Liver (tissue), 8 donors: ENCODE measurements at regions not wholly inside any gene's neighbourhood (a gene's known extent, or its start where the extent isn't known, plus 50 kb on each side); places are given as distances from the start of the nearest gene placed in this dataset.

Experiments used
- DNase-seq: peaks from one replicate; pipeline ENCODE4 v3.0.0-alpha.2; 2017; ENCODE audit warnings: low spot score
- H3K27ac ChIP-seq, 2 donors: one replicate each; pipeline ENCODE4 v1.7.0; 2013; ENCODE audit warnings: inconsistent platforms in 2 of 2, low read length in 2 of 2, control low read depth in 1 of 2, low read depth in 1 of 2, mild to moderate bottlenecking in 1 of 2
- H3K27me3 ChIP-seq, 4 donors: one replicate each; pipeline versions ENCODE4 v1.6.1 to v1.7.0; 2013; ENCODE audit warnings: low read length in 3 of 4, inconsistent platforms in 1 of 4, mild to moderate bottlenecking in 1 of 4, moderate library complexity in 1 of 4; ENCODE audit not compliant: control insufficient read depth in 4 of 4, insufficient read depth in 4 of 4
- H3K36me3 ChIP-seq, 4 donors: one replicate each; pipeline versions ENCODE4 v1.6.1 to v1.7.0; 2013; ENCODE audit warnings: low read length in 3 of 4, mild to moderate bottlenecking in 3 of 4, low read depth in 1 of 4, moderate library complexity in 1 of 4; ENCODE audit not compliant: control insufficient read depth in 4 of 4, insufficient read depth in 3 of 4
- H3K4me1 ChIP-seq, 4 donors: one replicate each; pipeline versions ENCODE4 v1.6.1 to v1.7.0; 2013; ENCODE audit warnings: low read length in 3 of 4, mild to moderate bottlenecking in 3 of 4, moderate library complexity in 1 of 4; ENCODE audit not compliant: control insufficient read depth in 4 of 4, insufficient read depth in 4 of 4
- H3K4me3 ChIP-seq, 3 donors: one replicate each; pipeline versions ENCODE4 v1.6.1 to v1.7.0; 2013; ENCODE audit warnings: low read length in 3 of 3, control low read depth in 1 of 3, low read depth in 1 of 3, mild to moderate bottlenecking in 1 of 3
- H3K9ac ChIP-seq, 2 donors: one replicate each; pipeline ENCODE4 v1.7.0; 2013; ENCODE audit warnings: low read length in 2 of 2, mild to moderate bottlenecking in 2 of 2, moderate library complexity in 2 of 2, control low read depth in 1 of 2, low read depth in 1 of 2
- H3K9me3 ChIP-seq, 4 donors: one replicate each; pipeline versions ENCODE4 v1.6.1 to v1.7.0; 2013; ENCODE audit warnings: low read length in 3 of 4; ENCODE audit not compliant: control insufficient read depth in 4 of 4
- EGR1 ChIP-seq, 2 donors: IDR thresholded peaks; 2 replicates each; pipeline ENCODE4 v1.6.1; 2016 to 2018; ENCODE audit warnings: antibody characterized with exemption in 2 of 2, low read depth in 2 of 2
- FOXA1 ChIP-seq: IDR thresholded peaks from 2 replicates; pipeline ENCODE4 v1.6.1; 2016; ENCODE audit warnings: antibody characterized with exemption
- FOXA2 ChIP-seq: IDR thresholded peaks from 2 replicates; pipeline ENCODE4 v1.6.1; 2016; ENCODE audit warnings: antibody characterized with exemption
- GABPA ChIP-seq, 2 donors: IDR thresholded peaks in 1 of 2; conservative IDR thresholded peaks in 1 of 2; 2 replicates each; pipeline ENCODE4 v1.6.1; 2016; ENCODE audit warnings: antibody characterized with exemption in 2 of 2, mild to moderate bottlenecking in 1 of 2, moderate library complexity in 1 of 2
- HNF4G ChIP-seq: IDR thresholded peaks from 2 replicates; pipeline ENCODE4 v1.6.1; 2016; ENCODE audit warnings: antibody characterized with exemption
- JUND ChIP-seq, 2 donors: IDR thresholded peaks; 2 replicates each; pipeline ENCODE4 v1.6.1; 2016; ENCODE audit warnings: antibody characterized with exemption in 2 of 2
- NR2F2 ChIP-seq: IDR thresholded peaks from 2 replicates; pipeline ENCODE4 v1.6.1; 2016; ENCODE audit warnings: antibody characterized with exemption
- RAD21 ChIP-seq, 2 donors: IDR thresholded peaks; 2 replicates each; pipeline ENCODE4 v1.6.1; 2016; ENCODE audit warnings: antibody characterized with exemption in 2 of 2, mild to moderate bottlenecking in 2 of 2
- RXRA ChIP-seq, 2 donors: IDR thresholded peaks; 2 replicates each; pipeline ENCODE4 v1.6.1; 2017 to 2018; ENCODE audit warnings: antibody characterized with exemption in 2 of 2, mild to moderate bottlenecking in 1 of 2
- SP1 ChIP-seq: IDR thresholded peaks from 2 replicates; pipeline ENCODE4 v1.6.1; 2018; ENCODE audit warnings: antibody characterized with exemption, mild to moderate bottlenecking
- TAF1 ChIP-seq: conservative IDR thresholded peaks from 2 replicates; pipeline ENCODE4 v1.6.1; 2016; ENCODE audit warnings: antibody characterized with exemption, mild to moderate bottlenecking
- YY1 ChIP-seq: IDR thresholded peaks from 2 replicates; pipeline ENCODE4 v1.6.1; 2016; ENCODE audit warnings: antibody characterized with exemption, mild to moderate bottlenecking
- WGBS: extraction: QIAGEN DNeasy Blood & Tissue Kit; methylation state at CpG from one replicate; pipeline ENCODE4 v1.1.7; 2013; 5-methylcytosine and 5-hydroxymethylcytosine counted together
- TF ChIP-seq, protein P1 (sequence below): IDR thresholded peaks from 2 replicates; pipeline ENCODE4 v1.6.1; 2016; ENCODE audit warnings: antibody characterized with exemption, mild to moderate bottlenecking
- TF ChIP-seq, protein P2 (sequence below): IDR thresholded peaks from 2 replicates; pipeline ENCODE4 v1.6.1; 2016; ENCODE audit warnings: antibody characterized with exemption
- TF ChIP-seq, protein P3 (sequence below): IDR thresholded peaks from 2 replicates; pipeline ENCODE4 v1.6.1; 2016; ENCODE audit warnings: antibody characterized with exemption
- TF ChIP-seq, protein P4 (sequence below): fragments of 150-350 bp; IDR thresholded peaks from 2 replicates; pipeline ENCODE4 v1.5.1; 2017; ENCODE audit warnings: improper control_type of control experiment, low read depth, low read length; ENCODE audit not compliant: missing input control
- TF ChIP-seq, protein P5 (sequence below): IDR thresholded peaks from 2 replicates; pipeline ENCODE4 v1.6.1; 2016; ENCODE audit warnings: antibody characterized with exemption
- donor health status: healthy.
- donor health status: healthy.
- donor health status: healthy.
- donor health status: healthy.
- donor health status: healthy.

DNA sequence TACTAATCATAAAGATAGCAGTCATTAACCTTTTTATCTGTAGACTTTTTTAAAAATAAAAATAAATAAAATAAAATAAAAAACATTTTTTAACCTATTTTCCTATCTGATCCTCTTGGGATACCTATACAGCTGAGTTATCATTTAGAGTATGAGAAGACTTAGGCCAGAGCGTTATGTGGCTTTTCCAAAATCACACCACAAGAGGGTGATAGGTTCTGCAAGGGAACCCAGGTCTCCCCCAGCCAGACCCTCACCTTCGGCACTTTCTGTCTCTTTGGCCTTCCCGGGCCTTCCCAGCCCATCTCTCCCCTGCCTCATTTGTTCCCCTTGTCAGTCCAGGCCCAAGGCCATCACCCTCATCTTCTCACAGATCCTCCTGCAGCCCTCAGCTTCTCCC is 311.7 kb downstream of the SMAD2 start:
- no peak overlapping the region for H3K4me3 ChIP-seq
- no peak for DNase-seq
- TF ChIP-seq SP1 = no peak
- TF ChIP-seq, protein P1, sequence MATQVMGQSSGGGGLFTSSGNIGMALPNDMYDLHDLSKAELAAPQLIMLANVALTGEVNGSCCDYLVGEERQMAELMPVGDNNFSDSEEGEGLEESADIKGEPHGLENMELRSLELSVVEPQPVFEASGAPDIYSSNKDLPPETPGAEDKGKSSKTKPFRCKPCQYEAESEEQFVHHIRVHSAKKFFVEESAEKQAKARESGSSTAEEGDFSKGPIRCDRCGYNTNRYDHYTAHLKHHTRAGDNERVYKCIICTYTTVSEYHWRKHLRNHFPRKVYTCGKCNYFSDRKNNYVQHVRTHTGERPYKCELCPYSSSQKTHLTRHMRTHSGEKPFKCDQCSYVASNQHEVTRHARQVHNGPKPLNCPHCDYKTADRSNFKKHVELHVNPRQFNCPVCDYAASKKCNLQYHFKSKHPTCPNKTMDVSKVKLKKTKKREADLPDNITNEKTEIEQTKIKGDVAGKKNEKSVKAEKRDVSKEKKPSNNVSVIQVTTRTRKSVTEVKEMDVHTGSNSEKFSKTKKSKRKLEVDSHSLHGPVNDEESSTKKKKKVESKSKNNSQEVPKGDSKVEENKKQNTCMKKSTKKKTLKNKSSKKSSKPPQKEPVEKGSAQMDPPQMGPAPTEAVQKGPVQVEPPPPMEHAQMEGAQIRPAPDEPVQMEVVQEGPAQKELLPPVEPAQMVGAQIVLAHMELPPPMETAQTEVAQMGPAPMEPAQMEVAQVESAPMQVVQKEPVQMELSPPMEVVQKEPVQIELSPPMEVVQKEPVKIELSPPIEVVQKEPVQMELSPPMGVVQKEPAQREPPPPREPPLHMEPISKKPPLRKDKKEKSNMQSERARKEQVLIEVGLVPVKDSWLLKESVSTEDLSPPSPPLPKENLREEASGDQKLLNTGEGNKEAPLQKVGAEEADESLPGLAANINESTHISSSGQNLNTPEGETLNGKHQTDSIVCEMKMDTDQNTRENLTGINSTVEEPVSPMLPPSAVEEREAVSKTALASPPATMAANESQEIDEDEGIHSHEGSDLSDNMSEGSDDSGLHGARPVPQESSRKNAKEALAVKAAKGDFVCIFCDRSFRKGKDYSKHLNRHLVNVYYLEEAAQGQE = no peak
- TF ChIP-seq EGR1 (IDR thresholded peaks at IDR 0.05; ENCODE audit: low read depth in 2 of 2) = no peak
- no peak for TF ChIP-seq RXRA (IDR thresholded peaks at IDR 0.05)
- TF ChIP-seq, protein P2, sequence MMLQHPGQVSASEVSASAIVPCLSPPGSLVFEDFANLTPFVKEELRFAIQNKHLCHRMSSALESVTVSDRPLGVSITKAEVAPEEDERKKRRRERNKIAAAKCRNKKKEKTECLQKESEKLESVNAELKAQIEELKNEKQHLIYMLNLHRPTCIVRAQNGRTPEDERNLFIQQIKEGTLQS = no peak
- TF ChIP-seq NR2F2 = no peak
- TF ChIP-seq FOXA1 = no peak
- TF ChIP-seq, protein P3, sequence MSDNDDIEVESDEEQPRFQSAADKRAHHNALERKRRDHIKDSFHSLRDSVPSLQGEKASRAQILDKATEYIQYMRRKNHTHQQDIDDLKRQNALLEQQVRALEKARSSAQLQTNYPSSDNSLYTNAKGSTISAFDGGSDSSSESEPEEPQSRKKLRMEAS = no peak
- TF ChIP-seq YY1 = no peak
- no peak for TF ChIP-seq JUND (IDR thresholded peaks at IDR 0.05)
- TF ChIP-seq, protein P4, sequence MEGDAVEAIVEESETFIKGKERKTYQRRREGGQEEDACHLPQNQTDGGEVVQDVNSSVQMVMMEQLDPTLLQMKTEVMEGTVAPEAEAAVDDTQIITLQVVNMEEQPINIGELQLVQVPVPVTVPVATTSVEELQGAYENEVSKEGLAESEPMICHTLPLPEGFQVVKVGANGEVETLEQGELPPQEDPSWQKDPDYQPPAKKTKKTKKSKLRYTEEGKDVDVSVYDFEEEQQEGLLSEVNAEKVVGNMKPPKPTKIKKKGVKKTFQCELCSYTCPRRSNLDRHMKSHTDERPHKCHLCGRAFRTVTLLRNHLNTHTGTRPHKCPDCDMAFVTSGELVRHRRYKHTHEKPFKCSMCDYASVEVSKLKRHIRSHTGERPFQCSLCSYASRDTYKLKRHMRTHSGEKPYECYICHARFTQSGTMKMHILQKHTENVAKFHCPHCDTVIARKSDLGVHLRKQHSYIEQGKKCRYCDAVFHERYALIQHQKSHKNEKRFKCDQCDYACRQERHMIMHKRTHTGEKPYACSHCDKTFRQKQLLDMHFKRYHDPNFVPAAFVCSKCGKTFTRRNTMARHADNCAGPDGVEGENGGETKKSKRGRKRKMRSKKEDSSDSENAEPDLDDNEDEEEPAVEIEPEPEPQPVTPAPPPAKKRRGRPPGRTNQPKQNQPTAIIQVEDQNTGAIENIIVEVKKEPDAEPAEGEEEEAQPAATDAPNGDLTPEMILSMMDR = no peak
- TF ChIP-seq TAF1 = no peak
- no peak for TF ChIP-seq GABPA (IDR thresholded peaks at IDR 0.05 in 1 of 2, conservative IDR thresholded peaks at IDR 0.05 in 1 of 2)
- TF ChIP-seq, protein P5, sequence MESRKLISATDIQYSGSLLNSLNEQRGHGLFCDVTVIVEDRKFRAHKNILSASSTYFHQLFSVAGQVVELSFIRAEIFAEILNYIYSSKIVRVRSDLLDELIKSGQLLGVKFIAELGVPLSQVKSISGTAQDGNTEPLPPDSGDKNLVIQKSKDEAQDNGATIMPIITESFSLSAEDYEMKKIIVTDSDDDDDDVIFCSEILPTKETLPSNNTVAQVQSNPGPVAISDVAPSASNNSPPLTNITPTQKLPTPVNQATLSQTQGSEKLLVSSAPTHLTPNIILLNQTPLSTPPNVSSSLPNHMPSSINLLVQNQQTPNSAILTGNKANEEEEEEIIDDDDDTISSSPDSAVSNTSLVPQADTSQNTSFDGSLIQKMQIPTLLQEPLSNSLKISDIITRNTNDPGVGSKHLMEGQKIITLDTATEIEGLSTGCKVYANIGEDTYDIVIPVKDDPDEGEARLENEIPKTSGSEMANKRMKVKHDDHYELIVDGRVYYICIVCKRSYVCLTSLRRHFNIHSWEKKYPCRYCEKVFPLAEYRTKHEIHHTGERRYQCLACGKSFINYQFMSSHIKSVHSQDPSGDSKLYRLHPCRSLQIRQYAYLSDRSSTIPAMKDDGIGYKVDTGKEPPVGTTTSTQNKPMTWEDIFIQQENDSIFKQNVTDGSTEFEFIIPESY = no peak
- no peak for TF ChIP-seq HNF4G
- no peak for TF ChIP-seq RAD21 (IDR thresholded peaks at IDR 0.05)
- H3K27me3 ChIP-seq = no peaks in the 10 kb centered on the region
- no peaks in the 10 kb centered on the region for H3K9me3 ChIP-seq
- no peaks in the 10 kb centered on the region for H3K36me3 ChIP-seq
- H3K9ac ChIP-seq = no peak overlapping the region
- WGBS = 90% methylated on average over 3 of the region's 3 CpGs
- no peaks in the 10 kb centered on the region for H3K4me1 ChIP-seq
- no peak overlapping the region for H3K27ac ChIP-seq

DNA sequence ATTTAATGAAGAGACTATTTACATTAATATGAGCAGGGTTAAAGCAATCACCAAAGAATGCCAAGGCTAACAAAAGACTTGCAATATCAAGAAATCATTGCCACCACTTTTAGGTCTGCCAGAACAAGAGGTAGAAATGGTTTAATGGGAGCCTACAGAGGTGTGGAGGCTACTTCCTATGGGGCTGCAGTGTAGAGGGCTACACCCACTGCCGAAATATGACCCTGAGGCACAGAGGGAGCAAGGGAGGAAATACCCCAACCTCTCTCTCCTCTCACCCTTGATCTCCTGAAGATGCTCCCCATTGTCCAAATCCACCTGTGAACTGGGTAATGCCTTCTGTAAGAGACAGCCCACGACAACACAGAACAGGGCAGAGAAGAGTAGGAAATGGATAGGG is 315.4 kb downstream of the SMAD2 start:
- Histone ChIP-seq H3K4me1 (no peaks in the 10 kb centered on the region), H3K9ac (no peak overlapping the region), H3K27me3 (peaks cover 0 to 5% (median 0%) of the 10 kb centered on the region in 4 donors), H3K9me3 (peaks cover 0 to 7% (median 3%) of the 10 kb centered on the region in 4 donors), H3K4me3 (no peak overlapping the region), H3K36me3 (no peaks in the 10 kb centered on the region), H3K27ac (no peak overlapping the region)
- 74% methylated on average over 2 of the region's 2 CpGs for WGBS
- no peak for DNase-seq
- TF ChIP-seq, protein P4 = no peak
- TF ChIP-seq SP1 (no peak), YY1 (no peak), RXRA (IDR thresholded peaks at IDR 0.05) (no peak), FOXA1 (no peak), JUND (IDR thresholded peaks at IDR 0.05) (no peak), NR2F2 (no peak), FOXA2 (no peak), GABPA (IDR thresholded peaks at IDR 0.05 in 1 of 2, conservative IDR thresholded peaks at IDR 0.05 in 1 of 2) (no peak), HNF4G (no peak), TAF1 (no peak)
- TF ChIP-seq, protein P2 = no peak
- TF ChIP-seq, protein P1 = no peak
